Skeletal muscle tissue (tissue), 3 donors: ENCODE measurements at regions not wholly inside any gene's neighbourhood (a gene's known extent, or its start where the extent isn't known, plus 50 kb on each side); places are given as distances from the start of the nearest gene placed in this dataset.
"Not testable (repeated sequence)": the region's sequence is repeated elsewhere in the genome, so short reads cannot be mapped to it uniquely, and the experiment has no call there.

ENCODE experiments used
- H3K27ac ChIP-seq: one replicate; pipeline ENCODE4 v1.7.0; 2013; ENCODE audit warnings: mild to moderate bottlenecking, low read depth, low read length, inconsistent platforms
- H3K27me3 ChIP-seq, 3 donors: one replicate each; pipeline ENCODE4 v1.7.0; 2013; ENCODE audit warnings: low read length in 3 of 3; ENCODE audit not compliant: control insufficient read depth in 3 of 3, insufficient read depth in 3 of 3
- H3K36me3 ChIP-seq, 3 donors: one replicate each; pipeline ENCODE4 v1.7.0; 2013; ENCODE audit warnings: low read length in 3 of 3; ENCODE audit not compliant: control insufficient read depth in 3 of 3, insufficient read depth in 3 of 3
- H3K4me1 ChIP-seq, 3 donors: one replicate each; pipeline ENCODE4 v1.7.0; 2013; ENCODE audit warnings: low read length in 3 of 3, mild to moderate bottlenecking in 3 of 3; ENCODE audit not compliant: control insufficient read depth in 3 of 3, insufficient read depth in 3 of 3
- H3K4me3 ChIP-seq, 3 donors: one replicate each; pipeline ENCODE4 v1.7.0; 2013; ENCODE audit warnings: low read length in 3 of 3
- H3K9ac ChIP-seq, 3 donors: one replicate each; pipeline ENCODE4 v1.7.0; 2013; ENCODE audit warnings: low read length in 3 of 3, mild to moderate bottlenecking in 3 of 3, moderate library complexity in 2 of 3, low read depth in 1 of 3
- H3K9me3 ChIP-seq, 3 donors: one replicate each; pipeline ENCODE4 v1.7.0; 2013; ENCODE audit warnings: low read length in 3 of 3; ENCODE audit not compliant: control insufficient read depth in 3 of 3
- donor health status: Osteomylitis.

DNA sequence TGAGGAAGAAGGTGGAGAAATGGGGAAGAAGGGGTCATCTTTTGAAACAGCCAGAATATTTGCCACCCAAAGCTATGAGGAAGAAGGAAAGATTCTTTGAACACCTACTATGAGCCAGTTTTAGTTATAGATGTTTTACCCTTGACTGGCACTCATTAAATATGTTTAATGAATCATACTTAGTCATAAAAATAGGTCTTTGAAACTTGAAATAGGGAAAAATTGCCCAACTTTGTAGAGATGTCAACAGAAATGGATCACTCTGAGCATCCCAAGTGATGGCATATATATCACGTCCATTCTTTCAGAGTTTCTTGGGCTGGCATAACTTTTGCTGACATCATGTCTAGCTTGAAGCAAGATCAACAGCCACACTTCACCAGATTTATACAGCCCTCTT is 263.5 kb downstream of the RPAP3 start:
- Histone ChIP-seq H3K4me3 (no peak overlapping the region), H3K27ac (no peak overlapping the region), H3K9ac (no peak overlapping the region), H3K4me1 (no peaks in the 10 kb centered on the region), H3K9me3 (peaks cover 0 to 3% (median 0%) of the 10 kb centered on the region in 3 donors), H3K27me3 (no peaks in the 10 kb centered on the region), H3K36me3 (no peaks in the 10 kb centered on the region)

DNA sequence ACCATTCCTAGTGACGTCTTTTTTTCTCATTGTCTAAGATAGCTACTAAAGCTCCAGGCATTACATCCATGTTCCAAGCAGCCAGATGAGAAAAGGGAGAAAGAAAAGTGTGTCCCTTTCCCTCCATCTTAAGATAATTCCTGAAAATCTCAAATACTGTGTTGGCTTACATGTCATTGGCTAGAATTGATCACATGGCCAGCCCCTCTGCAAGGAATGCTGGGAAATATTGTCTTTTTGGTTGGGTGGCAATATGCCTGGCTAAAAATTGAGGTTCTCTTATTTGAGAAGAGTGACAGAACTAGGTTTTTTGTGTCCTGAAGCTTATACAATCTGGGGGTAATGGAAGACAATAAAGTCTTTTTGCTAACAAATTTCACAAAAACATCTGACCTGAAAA is 264.3 kb downstream of the RPAP3 start:
- no peak overlapping the region for H3K9ac ChIP-seq
- no peaks in the 10 kb centered on the region for H3K27me3 ChIP-seq
- H3K27ac ChIP-seq: no peak overlapping the region
- H3K9me3 ChIP-seq: peaks cover 0 to 3% (median 0%) of the 10 kb centered on the region in 3 donors
- H3K36me3 ChIP-seq: no peaks in the 10 kb centered on the region
- no peaks in the 10 kb centered on the region for H3K4me1 ChIP-seq
- H3K4me3 ChIP-seq: no peak overlapping the region

GRCh38 chr12:47438175-47438574 is 267.7 kb downstream of the RPAP3 start:
- H3K4me1 ChIP-seq: no peaks in the 10 kb centered on the region
- no peak overlapping the region for H3K9ac ChIP-seq
- no peak overlapping the region for H3K4me3 ChIP-seq
- no peaks in the 10 kb centered on the region for H3K27me3 ChIP-seq
- H3K9me3 ChIP-seq: peaks cover 0 to 3% (median 0%) of the 10 kb centered on the region in 3 donors
- H3K36me3 ChIP-seq: no peaks in the 10 kb centered on the region
- no peak overlapping the region for H3K27ac ChIP-seq

DNA sequence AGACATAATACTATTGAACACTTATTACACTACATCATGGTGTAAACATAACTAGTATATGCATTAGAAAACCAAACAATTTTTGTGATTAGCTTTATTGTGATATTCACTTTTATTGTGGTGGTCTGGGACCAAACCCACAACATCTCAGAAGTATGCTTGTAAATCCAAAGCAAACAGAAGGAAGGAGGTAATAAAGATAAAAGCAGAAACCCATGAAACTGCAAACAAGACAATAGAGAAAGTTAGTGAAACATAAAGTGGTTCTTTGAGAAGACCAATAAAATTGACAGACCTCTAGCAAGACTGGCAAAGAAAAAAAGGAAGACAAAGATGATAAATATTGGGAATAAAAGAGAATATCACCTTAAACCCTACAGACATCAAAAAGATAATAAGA is 268.3 kb downstream of the RPAP3 start:
- no peak overlapping the region for H3K4me3 ChIP-seq
- no peak overlapping the region for H3K27ac ChIP-seq
- no peaks in the 10 kb centered on the region for H3K27me3 ChIP-seq
- no peaks in the 10 kb centered on the region for H3K36me3 ChIP-seq
- peaks cover 0 to 3% (median 0%) of the 10 kb centered on the region in 3 donors for H3K9me3 ChIP-seq
- no peaks in the 10 kb centered on the region for H3K4me1 ChIP-seq
- H3K9ac ChIP-seq: no peak overlapping the region

GRCh38 chr12:47433876-47434275 is 272.0 kb downstream of the RPAP3 start:
- H3K4me1 ChIP-seq: no peaks in the 10 kb centered on the region
- H3K9me3 ChIP-seq: no peaks in the 10 kb centered on the region
- H3K4me3 ChIP-seq: no peak overlapping the region
- H3K9ac ChIP-seq: no peak overlapping the region
- no peak overlapping the region for H3K27ac ChIP-seq
- no peaks in the 10 kb centered on the region for H3K27me3 ChIP-seq
- no peaks in the 10 kb centered on the region for H3K36me3 ChIP-seq

- H3K9ac ChIP-seq, H3K27me3 ChIP-seq, H3K36me3 ChIP-seq, H3K4me3 ChIP-seq, H3K9me3 ChIP-seq, H3K27ac ChIP-seq, H3K4me1 ChIP-seq: not testable (repeated sequence)
Observed at GRCh38 chr12:47426678-47427309, 279.0 kb downstream of the RPAP3 start.

GRCh38 chr12:47422611-47423010 is 283.2 kb downstream of the RPAP3 start:
- H3K27me3 ChIP-seq: no peaks in the 10 kb centered on the region

DNA sequence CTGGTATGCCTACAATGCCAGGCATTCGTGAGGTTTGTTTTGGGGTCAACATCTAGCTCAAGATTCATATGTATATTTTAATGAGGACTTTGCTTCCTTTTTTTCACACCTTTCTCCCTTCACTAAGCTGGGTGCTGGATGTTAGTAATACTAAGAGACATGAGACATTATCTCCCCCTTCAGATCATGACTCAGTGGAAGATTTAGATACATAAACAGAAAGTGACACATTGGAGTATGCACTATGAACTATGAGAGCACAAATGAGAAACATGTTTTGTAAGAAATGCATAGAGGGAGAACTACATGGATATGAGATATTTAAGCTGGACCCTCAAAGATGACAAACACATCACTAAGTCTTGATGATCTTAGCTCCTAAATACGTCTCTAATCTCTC is 286.3 kb downstream of the RPAP3 start:
- Histone ChIP-seq H3K4me3 (no peak overlapping the region), H3K27ac (no peak overlapping the region), H3K4me1 (no peaks in the 10 kb centered on the region), H3K9ac (no peak overlapping the region), H3K27me3 (no peaks in the 10 kb centered on the region), H3K9me3 (no peaks in the 10 kb centered on the region), H3K36me3 (no peaks in the 10 kb centered on the region)

More at GRCh38 chr12:47422611-47423010, 283.2 kb downstream of the RPAP3 start:
- Histone ChIP-seq H3K9me3 (no peaks in the 10 kb centered on the region), H3K4me1 (no peaks in the 10 kb centered on the region), H3K27ac (no peak overlapping the region), H3K36me3 (no peaks in the 10 kb centered on the region), H3K9ac (no peak overlapping the region), H3K4me3 (no peak overlapping the region)

- H3K4me1 ChIP-seq: no peaks in the 10 kb centered on the region
Observed at GRCh38 chr12:47417955-47418354, 287.9 kb downstream of the RPAP3 start.

DNA sequence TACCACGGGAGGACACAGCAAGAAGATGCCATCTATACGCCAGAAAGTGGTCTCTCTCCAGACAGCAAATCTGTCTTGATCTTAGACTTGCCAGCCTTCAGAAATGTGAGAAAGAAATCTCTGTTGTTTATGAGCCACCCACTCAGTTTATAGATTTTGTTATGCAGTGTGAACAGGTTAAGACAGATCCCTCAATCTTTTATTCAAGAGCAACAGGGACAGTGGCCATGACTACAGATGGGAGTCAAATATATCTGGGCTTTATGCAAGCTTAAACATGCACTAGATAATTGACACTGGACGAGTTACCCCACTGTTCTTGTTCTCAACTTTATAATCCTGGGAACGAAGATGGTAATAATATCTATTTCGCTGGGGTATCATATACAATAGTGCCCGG is 288.7 kb downstream of the RPAP3 start:
- no peak overlapping the region for H3K27ac ChIP-seq
- H3K27me3 ChIP-seq: no peaks in the 10 kb centered on the region
- no peak overlapping the region for H3K4me3 ChIP-seq
- H3K9me3 ChIP-seq: no peaks in the 10 kb centered on the region
- no peaks in the 10 kb centered on the region for H3K4me1 ChIP-seq
- H3K9ac ChIP-seq: no peak overlapping the region
- no peaks in the 10 kb centered on the region for H3K36me3 ChIP-seq

More at GRCh38 chr12:47417955-47418354, 287.9 kb downstream of the RPAP3 start:
- no peak overlapping the region for H3K27ac ChIP-seq
- H3K9ac ChIP-seq: no peak overlapping the region
- H3K4me3 ChIP-seq: no peak overlapping the region
- no peaks in the 10 kb centered on the region for H3K36me3 ChIP-seq
- H3K27me3 ChIP-seq: no peaks in the 10 kb centered on the region
- H3K9me3 ChIP-seq: no peaks in the 10 kb centered on the region
